Ishikawa (cell line): ENCODE measurements at regions not wholly inside any gene's neighbourhood (a gene's known extent, or its start where the extent isn't known, plus 50 kb on each side); places are given as distances from the start of the nearest gene placed in this dataset.

Source experiments
- EGR1 ChIP-seq: IDR thresholded peaks from 2 replicates; pipeline ENCODE4 v1.6.1; 2012
- MAX ChIP-seq: IDR thresholded peaks from 2 replicates; pipeline ENCODE4 v1.6.1; 2012
- RAD21 ChIP-seq: IDR thresholded peaks from 2 replicates; pipeline ENCODE4 v1.6.1; 2012; ENCODE audit warnings: low read depth
- REST ChIP-seq: IDR thresholded peaks from 2 replicates; pipeline ENCODE4 v1.6.1; 2012; ENCODE audit warnings: low read depth, mild to moderate bottlenecking
- TAF1 ChIP-seq: IDR thresholded peaks from 2 replicates; pipeline ENCODE4 v1.6.1; 2012; ENCODE audit warnings: low read depth, mild to moderate bottlenecking
- TCF12 ChIP-seq: IDR thresholded peaks from 2 replicates; pipeline ENCODE4 v1.6.1; 2012; ENCODE audit warnings: low read depth
- USF1 ChIP-seq: IDR thresholded peaks from 2 replicates; pipeline ENCODE4 v1.6.1; 2012

GRCh38 chr2:187013058-187013457 lies 164.1 kb upstream of the ZSWIM2 start:
- TF ChIP-seq RAD21 = no peak
- TF ChIP-seq USF1 = no peak
- no peak for TF ChIP-seq EGR1
- TF ChIP-seq MAX = no peak
- no peak for TF ChIP-seq REST
- no peak for TF ChIP-seq TCF12
- TF ChIP-seq TAF1 = no peak
